H1 (cell line): ENCODE measurements at regions not wholly inside any gene's neighbourhood (a gene's known extent, or its start where the extent isn't known, plus 50 kb on each side); places are given as distances from the start of the nearest gene placed in this dataset.
"Not testable (repeated sequence)": the region's sequence is repeated elsewhere in the genome, so short reads cannot be mapped to it uniquely, and the experiment has no call there.

Experiments used
- CTCF ChIA-PET: fragments of 300-600 bp; sonication (Branson Sonifier 250); formaldehyde crosslinking; loops from one replicate; lab custom pipeline; 2021; ENCODE audit not compliant: partially characterized antibody; lab: Charles Lee
- POLR2A ChIA-PET: fragments of 300-600 bp; sonication (Branson Sonifier 250); formaldehyde crosslinking; loops from one replicate; lab custom pipeline; 2021; ENCODE audit warnings: inconsistent platforms; ENCODE audit not compliant: partially characterized antibody; lab: Charles Lee
- DNase-seq, 2 experiments: peaks; one replicate each; pipeline versions ENCODE4 v3.0.0 to v3.0.0-alpha.2; 2010 to 2022; ENCODE audit warnings: low spot score in 2 of 2, low read depth in 1 of 2, mixed read lengths in 1 of 2
- FAIRE-seq: peaks from 2 replicates; lab custom pipeline; 2011; peaks lifted over from hg19 to GRCh38; lab: Jason Lieb, UNC
- H2AFZ ChIP-seq: 2 replicates; pipeline ENCODE4 v1.8.1; 2012; ENCODE audit warnings: low read length, inconsistent platforms
- H2AK5ac ChIP-seq: 2 replicates; pipeline ENCODE4 v1.6.1; 2013; ENCODE audit warnings: low read depth, low read length
- H2BK120ac ChIP-seq: replicated peaks from 2 replicates; pipeline ENCODE3; 2013; ENCODE audit warnings: low read depth, low read length, inconsistent platforms
- H2BK12ac ChIP-seq: 2 replicates; pipeline ENCODE4 v1.6.1; 2013; ENCODE audit warnings: low read depth, low read length
- H2BK15ac ChIP-seq: 2 replicates; pipeline ENCODE4 v1.6.1; 2013; ENCODE audit warnings: low read length
- H2BK20ac ChIP-seq: 2 replicates; pipeline ENCODE4 v1.6.1; 2013; ENCODE audit warnings: low read length
- H2BK5ac ChIP-seq: 2 replicates; pipeline ENCODE4 v1.6.1; 2013; ENCODE audit warnings: low read depth, low read length
- H3K14ac ChIP-seq: 2 replicates; pipeline ENCODE4 v1.6.1; 2013; ENCODE audit warnings: inconsistent platforms; ENCODE audit not compliant: insufficient read length
- H3K18ac ChIP-seq: 2 replicates; pipeline ENCODE4 v1.6.1; 2013; ENCODE audit warnings: low read length; ENCODE audit errors: extremely low read depth
- H3K23ac ChIP-seq: 2 replicates; pipeline ENCODE4 v1.6.1; 2013; ENCODE audit warnings: inconsistent platforms; ENCODE audit not compliant: insufficient read length
- H3K23me2 ChIP-seq: 2 replicates; pipeline ENCODE4 v1.6.1; 2013; ENCODE audit warnings: low read depth, low read length
- H3K27ac ChIP-seq: 2 replicates; pipeline ENCODE4 v1.6.1; 2011; ENCODE audit warnings: low read depth, low read length, inconsistent platforms
- H3K27me3 ChIP-seq, 4 experiments: replicated peaks in 1 of 4; 1 replicate in 1 of 4; 2 replicates in 3 of 4; pipeline versions ENCODE4 v1.6.1 to v1.8.1; 2011 to 2013; ENCODE audit warnings: low read length in 3 of 4, mild to moderate bottlenecking in 3 of 4, inconsistent platforms in 2 of 4, mixed read lengths in 2 of 4, moderate library complexity in 1 of 4; ENCODE audit not compliant: control insufficient read depth in 3 of 4, insufficient read depth in 3 of 4; ENCODE audit errors: extremely low read depth in 1 of 4
- H3K36me3 ChIP-seq, 4 experiments: 2 replicates each; pipeline versions ENCODE4 v1.6.1 to v1.8.1; 2011 to 2013; ENCODE audit warnings: mild to moderate bottlenecking in 4 of 4, low read length in 3 of 4, moderate library complexity in 2 of 4, control low read depth in 1 of 4, inconsistent platforms in 1 of 4; ENCODE audit not compliant: insufficient read depth in 4 of 4, control insufficient read depth in 2 of 4
- H3K4ac ChIP-seq: replicated peaks from 2 replicates; pipeline ENCODE3; 2013; ENCODE audit warnings: low read length, low read depth, mixed read lengths, inconsistent platforms; ENCODE audit not compliant: insufficient read length
- H3K4me1 ChIP-seq, 4 experiments: replicated peaks in 1 of 4; 1 replicate in 1 of 4; 2 replicates in 3 of 4; pipeline versions ENCODE4 v1.6.1 to v1.8.1; 2011 to 2013; ENCODE audit warnings: low read length in 3 of 4, inconsistent platforms in 2 of 4, mixed read lengths in 1 of 4; ENCODE audit not compliant: insufficient read depth in 4 of 4, control insufficient read depth in 3 of 4
- H3K4me2 ChIP-seq, 2 experiments: 2 replicates each; pipeline versions ENCODE4 v1.6.1 to v1.8.1; 2011 to 2013; ENCODE audit warnings: low read depth in 2 of 2, low read length in 2 of 2, control low read depth in 1 of 2, inconsistent platforms in 1 of 2, mild to moderate bottlenecking in 1 of 2; ENCODE audit not compliant: insufficient read depth in 1 of 2
- H3K4me3 ChIP-seq, 4 experiments: fragments of 200-600, 300-600 bp in 1 of 4; sonication (generic), shearing (Covaris generic), sonication (Bioruptor Twin) in 1 of 4; 2 replicates each; pipeline versions ENCODE4 v1.5.1 to v1.8.1; 2011 to 2016; ENCODE audit warnings: low read length in 4 of 4, low read depth in 3 of 4, control low read depth in 2 of 4, inconsistent platforms in 2 of 4, mild to moderate bottlenecking in 2 of 4, mixed read lengths in 1 of 4, moderate library complexity in 1 of 4; ENCODE audit not compliant: insufficient read depth in 2 of 4; ENCODE audit errors: extremely low read depth in 1 of 4
- H3K56ac ChIP-seq: replicated peaks from 2 replicates; pipeline ENCODE3; 2013; ENCODE audit warnings: low read depth, mild to moderate bottlenecking, mixed read lengths, low read length, inconsistent platforms; ENCODE audit not compliant: insufficient read length
- H3K79me1 ChIP-seq: 2 replicates; pipeline ENCODE4 v1.6.1; 2013; ENCODE audit warnings: low read depth, low read length, control low read depth
- H3K79me2 ChIP-seq, 2 experiments: 2 replicates each; pipeline versions ENCODE4 v1.6.1 to v1.8.1; 2012 to 2013; ENCODE audit warnings: low read length in 2 of 2, mild to moderate bottlenecking in 2 of 2, inconsistent platforms in 1 of 2; ENCODE audit not compliant: insufficient read depth in 2 of 2, control insufficient read depth in 1 of 2
- H3K9ac ChIP-seq, 4 experiments: replicated peaks in 1 of 4; 1 replicate in 1 of 4; 2 replicates in 3 of 4; pipeline versions ENCODE4 v1.6.1 to v1.8.1; 2011 to 2013; ENCODE audit warnings: low read depth in 3 of 4, low read length in 3 of 4, control low read depth in 2 of 4, mild to moderate bottlenecking in 2 of 4, moderate library complexity in 2 of 4, inconsistent platforms in 1 of 4; ENCODE audit errors: extremely low read depth in 1 of 4
- H3K9me3 ChIP-seq, 2 experiments: 2 replicates each; pipeline versions ENCODE4 v1.6.1 to v1.8.1; 2012 to 2013; ENCODE audit warnings: mild to moderate bottlenecking in 2 of 2, moderate library complexity in 2 of 2, control low read depth in 1 of 2, inconsistent platforms in 1 of 2, low read depth in 1 of 2, low read length in 1 of 2, mixed read lengths in 1 of 2; ENCODE audit not compliant: insufficient read depth in 2 of 2
- H4K20me1 ChIP-seq, 2 experiments: replicated peaks in 1 of 2; 2 replicates each; pipeline versions ENCODE3 to v1.8.1; 2011 to 2013; ENCODE audit warnings: inconsistent platforms in 2 of 2, low read length in 2 of 2, mild to moderate bottlenecking in 1 of 2; ENCODE audit not compliant: insufficient read depth in 2 of 2, control insufficient read depth in 1 of 2
- H4K5ac ChIP-seq: 2 replicates; pipeline ENCODE4 v1.6.1; 2013; ENCODE audit warnings: low read length, low read depth, mixed read lengths, inconsistent platforms; ENCODE audit not compliant: insufficient read length
- H4K8ac ChIP-seq: 2 replicates; pipeline ENCODE4 v1.8.0; 2013; ENCODE audit warnings: mild to moderate bottlenecking, moderate library complexity, low read length, inconsistent platforms; ENCODE audit not compliant: insufficient read depth; ENCODE audit errors: extremely low read depth
- H4K91ac ChIP-seq: replicated peaks from 2 replicates; pipeline ENCODE3; 2013; ENCODE audit warnings: low read length, mixed read lengths, inconsistent platforms; ENCODE audit not compliant: insufficient read length
- WGBS, 2 experiments: shearing (Covaris generic) in 1 of 2; methylation state at CpG; one replicate each; pipeline versions ENCODE4 v1.1.6 to v1.1.7; 2013 to 2015; ENCODE audit warnings: low lambda C conversion rate in 2 of 2, mixed read lengths in 2 of 2, inconsistent platforms in 1 of 2, low coverage in 1 of 2, missing lambda C conversion rate in 1 of 2; ENCODE audit not compliant: insufficient replicate concordance in 2 of 2, insufficient coverage in 1 of 2, insufficient read length in 1 of 2; ENCODE audit errors: extremely low coverage in 1 of 2, missing lambda C conversion rate in 1 of 2; 5-methylcytosine and 5-hydroxymethylcytosine counted together

- H3K18ac ChIP-seq, H3K79me1 ChIP-seq, H3K79me2 ChIP-seq, H3K4me2 ChIP-seq, H3K9me3 ChIP-seq, H3K56ac ChIP-seq, H4K20me1 ChIP-seq, H2BK12ac ChIP-seq, H3K4ac ChIP-seq, DNase-seq, H3K23ac ChIP-seq, H2BK20ac ChIP-seq, CTCF ChIA-PET, H3K9ac ChIP-seq, H3K36me3 ChIP-seq, H2AFZ ChIP-seq, H4K5ac ChIP-seq, H3K27me3 ChIP-seq, H4K91ac ChIP-seq, H2BK5ac ChIP-seq, H3K14ac ChIP-seq, H3K4me1 ChIP-seq, H2AK5ac ChIP-seq, POLR2A ChIA-PET, H3K27ac ChIP-seq, H2BK120ac ChIP-seq, FAIRE-seq, H3K23me2 ChIP-seq, H2BK15ac ChIP-seq, H4K8ac ChIP-seq, H3K4me3 ChIP-seq: not testable (repeated sequence)
- 96% methylated on average over 2 of the region's 3 CpGs; no CpG with 5 or more reads in 1 of the 2 experiments for WGBS, 2 experiments
Observed at GRCh38 chr4:137868067-137868466, 335.8 kb upstream of the PCDH18 start.
